DMS114 treated with DMSO at 0.1 percent for 48 hours (cell line): ENCODE measurements at regions not wholly inside any gene's neighbourhood (a gene's known extent, or its start where the extent isn't known, plus 50 kb on each side); places are given as distances from the start of the nearest gene placed in this dataset.
"Not testable (repeated sequence)": the region's sequence is repeated elsewhere in the genome, so short reads cannot be mapped to it uniquely, and the experiment has no call there.

Source experiments
- DNase-seq: peaks from one replicate; lab custom pipeline; 2025; ENCODE audit not compliant: unreplicated experiment; lab: John Stamatoyannopoulos, UW

- DNase-seq: not testable (repeated sequence)
Measured at GRCh38 chr7:128561116-128561722, 84.7 kb downstream of the METTL2B start.

- not testable (repeated sequence) for DNase-seq
Measured at GRCh38 chr7:128562795-128563194, 86.2 kb downstream of the METTL2B start.

GRCh38 chr7:128564123-128564700, 87.7 kb downstream of the METTL2B start:
- not testable (repeated sequence) for DNase-seq

GRCh38 chr7:128564932-128565864, 88.7 kb downstream of the METTL2B start:
- DNase-seq: not testable (repeated sequence)

GRCh38 chr7:128575277-128575676, 96.8 kb upstream of the GARIN1A start:
- DNase-seq: not testable (repeated sequence)

GRCh38 chr7:128576953-128577352, 95.1 kb upstream of the GARIN1A start:
- DNase-seq: not testable (repeated sequence)

GRCh38 chr7:128579843-128580242, 92.2 kb upstream of the GARIN1A start:
- DNase-seq: not testable (repeated sequence)

- DNase-seq: not testable (repeated sequence)
Measured at GRCh38 chr7:128581100-128581499, 91.0 kb upstream of the GARIN1A start.

- DNase-seq: not testable (repeated sequence)
Measured at GRCh38 chr7:128581825-128582561, 90.1 kb upstream of the GARIN1A start.

GRCh38 chr7:128586715-128587114, 85.4 kb upstream of the GARIN1A start:
- DNase-seq: not testable (repeated sequence)

- DNase-seq: no peak
Measured at GRCh38 chr7:128591705-128592104, 80.4 kb upstream of the GARIN1A start.

- DNase-seq: not testable (repeated sequence)
Measured at GRCh38 chr7:128592209-128592608, 79.9 kb upstream of the GARIN1A start.

GRCh38 chr7:128594061-128594460, 78.0 kb upstream of the GARIN1A start:
- not testable (repeated sequence) for DNase-seq

- not testable (repeated sequence) for DNase-seq
Measured at GRCh38 chr7:128596336-128597128, 75.6 kb upstream of the GARIN1A start.

- not testable (repeated sequence) for DNase-seq
Measured at GRCh38 chr7:128598946-128599345, 73.1 kb upstream of the GARIN1A start.

GRCh38 chr7:128608678-128609421, 63.2 kb upstream of the GARIN1A start:
- peak; percentile 37 for DNase-seq

GRCh38 chr7:128613366-128613765, 58.7 kb upstream of the GARIN1A start:
- DNase-seq: not testable (repeated sequence)

- DNase-seq: not testable (repeated sequence)
Measured at GRCh38 chr7:128614812-128615211, 57.3 kb upstream of the GARIN1A start.

GRCh38 chr7:128616799-128617198, 55.3 kb upstream of the GARIN1A start:
- not testable (repeated sequence) for DNase-seq
